ENCODE measurements at regions not wholly inside any gene's neighbourhood (a gene's known extent, or its start where the extent isn't known, plus 50 kb on each side); places are given as distances from the start of the nearest gene placed in this dataset.
A peak's percentile ranks its signal among the peaks of the same experiment; 100 is the strongest.

GRCh38 chr4:4680243-4680642, 138.4 kb upstream of the STX18 start:
- CTCF ChIA-PET: interaction anchor here (1.0 to 5.1 kb wide), 8 partner anchors 9 to 200 kb away, joined by 3 to 29 read pairs (median 10); no protein-coding TSS in a partner anchor
- no peak for DNase-seq (ENCODE audit: low read depth, low spot score)
- H3K4me3 ChIP-seq (ENCODE audit: low read depth, low read length): no peak overlapping the region
- TF ChIP-seq CTCF (IDR thresholded peaks at IDR 0.05; ENCODE audit: insufficient read depth, low read length, missing control alignments): no peak
- POLR2A ChIA-PET: no interaction called here

- H3K4me3 ChIP-seq (ENCODE audit: low read depth, low read length): peak overlapping the region; percentile 32
- DNase-seq (ENCODE audit: low read depth, low spot score): no peak
- TF ChIP-seq CTCF (IDR thresholded peaks at IDR 0.05; ENCODE audit: insufficient read depth, low read length, missing control alignments): peak; percentile 70
- ChIA-PET POLR2A (interaction anchor here (1.2 kb wide), 1 partner anchor 11 kb away, joined by 3 read pairs; no protein-coding TSS in a partner anchor), CTCF (interaction anchor here (0.6 to 5.1 kb wide), 22 partner anchors 9 to 321 kb away, joined by 3 to 35 read pairs (median 4); no protein-coding TSS in a partner anchor)
Measured at GRCh38 chr4:4677556-4678522, 136.0 kb upstream of the STX18 start.

- no peak for DNase-seq (ENCODE audit: low read depth, low spot score)
- ChIA-PET CTCF (interaction anchor here (0.9 to 3.2 kb wide), 3 partner anchors 8 to 101 kb away, joined by 3 to 35 read pairs (median 4); no protein-coding TSS in a partner anchor), POLR2A (no interaction called here)
- no peak for TF ChIP-seq CTCF (IDR thresholded peaks at IDR 0.05; ENCODE audit: insufficient read depth, low read length, missing control alignments)
- H3K4me3 ChIP-seq (ENCODE audit: low read depth, low read length): no peak overlapping the region
Measured at GRCh38 chr4:4675641-4676040, 133.8 kb upstream of the STX18 start.

- CTCF ChIA-PET: interaction anchor here (1.0 to 3.2 kb wide), 2 partner anchors 7 to 186 kb away, joined by 3 to 35 read pairs; no protein-coding TSS in a partner anchor
- POLR2A ChIA-PET: no interaction called here
- no peak for DNase-seq (ENCODE audit: low read depth, low spot score)
- TF ChIP-seq CTCF (IDR thresholded peaks at IDR 0.05; ENCODE audit: insufficient read depth, low read length, missing control alignments): no peak
- no peak overlapping the region for H3K4me3 ChIP-seq (ENCODE audit: low read depth, low read length)
Measured at GRCh38 chr4:4675051-4675581, 133.3 kb upstream of the STX18 start.

- no peak for DNase-seq (ENCODE audit: low read depth, low spot score)
- H3K4me3 ChIP-seq (ENCODE audit: low read depth, low read length): no peak overlapping the region
- ChIA-PET CTCF (interaction anchor here (1.0 to 1.5 kb wide), 2 partner anchors 185 to 207 kb away, joined by 5 read pairs; no protein-coding TSS in a partner anchor), POLR2A (no interaction called here)
- TF ChIP-seq CTCF (IDR thresholded peaks at IDR 0.05; ENCODE audit: insufficient read depth, low read length, missing control alignments): no peak
Measured at GRCh38 chr4:4673070-4673469, 131.2 kb upstream of the STX18 start.

- ChIA-PET CTCF (interaction anchor here (0.7 to 1.5 kb wide), 3 partner anchors 10 to 207 kb away, joined by 3 to 5 read pairs (median 5); no protein-coding TSS in a partner anchor), POLR2A (no interaction called here)
- no peak for DNase-seq (ENCODE audit: low read depth, low spot score)
- no peak for TF ChIP-seq CTCF (IDR thresholded peaks at IDR 0.05; ENCODE audit: insufficient read depth, low read length, missing control alignments)
- no peak overlapping the region for H3K4me3 ChIP-seq (ENCODE audit: low read depth, low read length)
Measured at GRCh38 chr4:4672402-4672801, 130.6 kb upstream of the STX18 start.
